ENCODE measurements at regions not wholly inside any gene's neighbourhood (a gene's known extent, or its start where the extent isn't known, plus 50 kb on each side); places are given as distances from the start of the nearest gene placed in this dataset.
"Not testable (repeated sequence)": the region's sequence is repeated elsewhere in the genome, so short reads cannot be mapped to it uniquely, and the experiment has no call there.

GRCh38 chr2:226114436-226114835 lies 685.2 kb downstream of the IRS1 start:
- no peak for DNase-seq

DNA sequence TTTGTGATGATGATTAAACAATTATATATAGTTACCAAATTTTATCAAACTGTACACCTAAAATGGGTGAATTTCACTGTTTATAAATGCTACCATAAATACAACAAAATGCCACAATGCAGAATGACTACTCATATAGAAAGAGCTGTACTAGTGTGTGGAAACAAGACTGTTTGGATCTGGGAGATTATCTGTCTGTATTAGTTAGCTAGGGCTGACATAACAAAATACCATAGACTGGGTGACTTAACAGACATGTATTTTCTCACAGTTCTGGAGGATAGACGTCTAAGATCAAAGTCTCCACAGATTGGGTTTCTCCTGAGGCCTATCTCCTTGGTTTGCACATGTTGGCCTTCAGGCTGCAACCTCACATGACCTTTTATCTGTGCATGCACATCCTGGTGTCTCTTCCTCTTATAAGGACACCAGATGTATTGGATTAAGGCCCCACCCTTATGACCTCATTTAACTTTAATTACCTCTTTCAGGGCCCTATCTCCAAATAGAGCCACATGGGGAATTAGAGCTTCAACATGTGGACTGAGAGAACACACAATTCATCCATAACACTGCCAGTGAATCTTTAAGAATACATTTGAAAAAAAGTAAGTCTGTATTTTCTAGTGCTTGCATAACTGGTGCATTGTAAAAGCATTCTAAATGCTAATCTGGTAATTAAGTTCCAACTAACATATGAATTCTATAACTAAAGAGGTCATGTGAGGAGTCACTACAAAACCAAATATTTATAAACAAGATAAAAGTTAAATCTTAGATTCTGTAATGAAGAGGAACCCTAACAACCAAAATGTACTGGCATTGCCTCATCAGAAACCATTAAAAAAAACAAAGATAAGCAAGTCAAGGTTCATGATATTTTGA lies 699.6 kb downstream of the NYAP2 start:
- DNase-seq = no peak

- DNase-seq = no peak
Measured at GRCh38 chr2:226095058-226095457, 695.5 kb downstream of the NYAP2 start.

- DNase-seq = no peak
Measured at GRCh38 chr2:226093364-226093763, 693.9 kb downstream of the NYAP2 start.

GRCh38 chr2:226088366-226088674 lies 688.8 kb downstream of the NYAP2 start:
- no peak for DNase-seq

DNA sequence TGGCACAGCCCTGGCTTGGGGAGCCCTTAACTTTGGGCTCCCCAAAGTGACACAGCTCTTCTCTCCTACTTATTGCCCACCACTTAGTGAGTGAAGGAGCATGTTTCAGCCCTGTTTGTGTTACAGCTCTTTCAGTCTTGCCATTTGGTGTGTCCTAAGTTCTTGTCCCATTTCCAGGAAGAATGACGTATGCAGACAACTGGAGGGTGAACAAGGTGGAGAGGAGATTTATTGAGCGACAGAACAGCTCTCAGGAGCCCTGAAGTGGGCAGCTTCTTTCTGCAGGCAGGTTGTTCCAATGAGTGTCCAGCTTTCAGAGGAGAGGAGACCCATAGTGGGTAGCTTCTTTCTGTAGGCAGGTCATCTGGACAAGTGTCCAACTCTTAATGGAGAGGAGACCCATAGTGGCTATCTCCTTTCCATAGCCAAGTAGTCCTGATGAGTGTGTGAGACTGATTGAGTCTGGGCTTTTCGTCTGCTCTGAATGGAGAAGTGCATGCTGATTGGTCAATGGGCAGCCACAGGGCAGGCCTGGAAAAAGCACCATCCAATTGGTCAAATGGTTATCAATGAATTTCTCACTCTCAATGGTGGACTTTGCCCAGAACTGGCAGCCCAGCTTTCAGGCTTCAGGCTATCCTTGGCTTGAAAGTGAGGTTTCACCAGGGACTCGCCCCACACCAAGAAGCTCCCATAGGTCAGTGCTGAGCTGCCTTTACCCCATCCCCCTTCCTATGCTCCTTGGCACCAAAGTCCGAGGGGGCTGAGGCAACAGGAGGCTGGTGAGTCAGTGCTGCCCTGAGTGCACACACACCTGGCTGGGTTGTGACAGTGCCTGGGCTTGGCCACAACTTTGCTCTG lies 688.2 kb downstream of the NYAP2 start:
- DNase-seq = no peak

DNA sequence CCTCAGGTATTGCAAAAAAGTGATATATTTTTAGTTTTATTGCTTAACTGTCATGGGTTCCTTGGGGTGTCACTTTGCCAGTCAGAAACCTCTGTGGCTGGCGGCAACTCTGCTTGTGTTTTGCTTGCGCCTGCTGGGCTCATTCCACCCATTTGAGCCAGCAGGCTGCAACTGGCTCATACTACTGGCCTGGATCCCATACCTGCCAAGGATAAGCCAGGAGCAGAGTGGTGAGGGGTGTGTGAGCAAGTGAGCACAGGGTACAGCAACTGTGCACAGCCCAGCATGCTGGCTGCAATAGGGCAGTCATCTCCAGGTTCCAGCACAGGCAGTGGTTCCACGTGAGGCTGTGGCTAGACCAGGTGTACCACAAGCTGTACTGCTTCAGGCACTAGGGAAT lies 687.5 kb downstream of the NYAP2 start:
- DNase-seq = no peak

GRCh38 chr2:226086190-226086589 lies 686.7 kb downstream of the NYAP2 start:
- no peak for DNase-seq

DNA sequence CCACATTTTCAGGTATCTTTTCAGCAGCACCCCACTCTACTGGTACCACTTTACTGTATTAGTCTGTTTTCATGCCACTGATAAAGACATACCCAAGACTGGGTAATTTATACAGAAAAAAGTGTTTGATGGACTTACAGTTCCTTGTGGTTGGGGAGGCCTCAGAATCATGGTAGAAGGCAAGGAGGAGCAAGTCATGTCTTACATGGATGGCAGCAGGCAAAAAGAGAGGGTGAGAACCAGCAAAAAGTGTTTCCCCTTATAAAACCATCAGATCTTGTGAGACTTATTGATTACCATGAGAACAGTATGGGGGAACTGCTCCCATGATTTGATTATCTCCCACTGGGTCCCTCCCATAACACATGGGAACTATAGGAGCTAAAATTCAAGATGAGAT lies 685.9 kb downstream of the NYAP2 start:
- not testable (repeated sequence) for DNase-seq

DNA sequence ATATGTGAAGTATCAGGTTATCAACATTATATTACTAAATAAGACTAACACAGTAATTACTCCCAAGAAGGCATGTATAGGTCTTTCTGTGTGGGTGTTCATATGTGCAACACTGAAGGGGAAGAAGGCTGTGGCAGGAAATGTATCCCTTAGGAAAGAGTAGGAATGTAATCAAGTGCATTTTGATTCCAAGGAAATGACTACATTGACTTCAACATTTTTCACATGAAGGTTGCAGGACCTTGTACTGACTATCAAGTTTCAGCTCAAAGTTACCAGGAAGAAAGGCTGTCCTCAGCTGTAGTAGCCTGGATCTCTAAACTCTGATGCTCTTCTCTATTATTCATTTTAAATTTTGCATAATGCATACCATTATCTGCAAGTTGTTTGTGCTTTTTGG lies 680.8 kb downstream of the NYAP2 start:
- DNase-seq = no peak

DNA sequence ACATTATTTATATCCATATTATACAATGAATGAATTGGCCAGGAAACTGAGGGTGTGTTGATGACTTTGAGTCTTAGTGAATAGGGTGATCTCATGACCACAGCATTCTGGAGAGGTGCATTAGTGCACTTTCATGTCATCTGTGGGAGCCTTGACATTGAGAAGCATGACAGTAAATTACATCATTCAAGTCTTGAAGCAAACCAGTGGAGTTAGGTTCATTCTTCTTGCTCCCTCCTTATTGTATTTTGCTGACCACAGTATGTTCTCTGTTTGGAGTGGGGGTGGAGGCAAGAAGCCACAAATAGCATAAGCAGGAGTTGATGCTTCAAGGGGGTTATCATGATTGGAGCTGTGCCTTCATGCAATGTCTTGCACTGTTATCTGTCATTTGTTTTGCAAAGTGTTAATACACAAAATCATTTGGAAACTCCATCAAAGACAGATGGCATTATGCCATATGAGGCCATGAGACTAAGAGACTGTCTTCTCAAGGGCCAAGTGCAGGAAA lies 680.2 kb downstream of the NYAP2 start:
- DNase-seq = no peak

DNA sequence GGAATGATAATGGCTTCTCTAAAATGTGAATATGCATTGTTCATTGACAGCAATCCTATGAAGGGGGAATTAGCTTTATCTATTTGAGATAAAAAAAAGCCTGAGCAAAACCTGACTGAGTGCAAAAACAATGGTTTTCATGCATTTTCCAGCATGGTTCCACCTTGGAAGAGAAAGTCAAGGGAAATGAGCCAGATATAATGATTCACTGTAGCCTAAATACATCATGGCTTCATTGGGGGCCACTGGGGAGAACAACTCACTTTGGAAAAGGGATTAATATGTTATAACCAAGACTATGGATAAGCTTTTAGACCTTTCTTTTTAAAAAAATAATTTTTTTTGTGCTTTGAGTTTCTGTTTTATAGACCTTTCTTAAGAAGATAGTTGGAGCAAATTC lies 679.7 kb downstream of the NYAP2 start:
- DNase-seq = no peak

- no peak for DNase-seq
Measured at GRCh38 chr2:226078666-226079065, 679.2 kb downstream of the NYAP2 start.

DNA sequence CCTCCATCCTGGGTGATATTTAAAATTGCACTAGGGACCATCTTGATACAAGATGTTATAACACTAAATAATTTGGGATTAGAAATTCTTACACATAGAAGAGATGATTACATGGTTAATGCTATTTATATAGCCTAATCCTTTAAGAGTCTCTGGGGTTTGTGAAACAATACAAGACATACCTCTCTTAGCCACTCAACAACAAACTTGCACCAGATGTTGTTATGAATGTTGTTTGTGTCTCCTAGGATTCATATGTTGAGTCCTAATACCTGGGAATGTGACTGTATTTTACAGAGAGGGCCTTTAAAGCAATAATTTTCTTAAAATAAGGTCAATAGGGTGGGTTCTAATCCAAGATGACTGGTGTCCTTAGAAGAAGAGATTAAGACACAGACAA lies 678.3 kb downstream of the NYAP2 start:
- no peak for DNase-seq

DNA sequence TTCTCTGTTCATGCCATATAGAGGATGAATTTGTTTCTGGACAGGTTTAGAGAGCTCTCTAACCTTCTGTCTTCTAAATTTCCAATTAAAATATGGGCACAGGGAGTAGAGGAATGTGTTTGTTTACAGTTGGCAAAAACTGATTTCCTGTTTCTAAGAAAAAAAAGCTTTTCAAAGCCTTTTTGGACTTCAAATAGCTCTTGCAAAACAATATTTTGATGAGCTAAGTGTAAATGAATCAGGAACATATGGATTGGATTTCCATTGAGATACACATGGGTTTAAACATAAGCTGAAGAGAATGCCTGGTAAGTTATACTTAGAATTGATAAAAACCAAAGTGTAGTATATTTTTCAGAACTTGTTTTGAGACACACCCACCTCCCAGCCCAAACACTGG lies 677.5 kb downstream of the NYAP2 start:
- no peak for DNase-seq

GRCh38 chr2:226076529-226076928 lies 677.0 kb downstream of the NYAP2 start:
- no peak for DNase-seq

DNA sequence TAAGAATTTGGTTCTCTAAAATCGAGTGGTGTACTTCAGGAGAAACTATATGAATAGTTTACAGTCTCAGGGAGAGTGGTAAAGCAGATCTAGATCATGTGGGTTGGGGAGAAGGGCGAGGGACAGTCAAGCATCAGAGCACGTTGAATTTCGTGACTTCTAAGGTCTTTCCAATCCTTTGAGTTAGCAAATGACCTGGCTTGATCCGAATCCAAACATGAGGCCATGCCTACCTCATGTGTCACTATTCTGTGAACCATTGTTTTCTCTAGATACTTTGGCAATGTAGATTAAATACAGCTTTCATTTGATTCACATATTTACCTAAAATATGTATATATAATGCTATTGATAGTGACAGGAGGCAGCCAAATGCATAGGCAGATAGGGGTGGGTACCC lies 674.9 kb downstream of the NYAP2 start:
- no peak for DNase-seq

DNA sequence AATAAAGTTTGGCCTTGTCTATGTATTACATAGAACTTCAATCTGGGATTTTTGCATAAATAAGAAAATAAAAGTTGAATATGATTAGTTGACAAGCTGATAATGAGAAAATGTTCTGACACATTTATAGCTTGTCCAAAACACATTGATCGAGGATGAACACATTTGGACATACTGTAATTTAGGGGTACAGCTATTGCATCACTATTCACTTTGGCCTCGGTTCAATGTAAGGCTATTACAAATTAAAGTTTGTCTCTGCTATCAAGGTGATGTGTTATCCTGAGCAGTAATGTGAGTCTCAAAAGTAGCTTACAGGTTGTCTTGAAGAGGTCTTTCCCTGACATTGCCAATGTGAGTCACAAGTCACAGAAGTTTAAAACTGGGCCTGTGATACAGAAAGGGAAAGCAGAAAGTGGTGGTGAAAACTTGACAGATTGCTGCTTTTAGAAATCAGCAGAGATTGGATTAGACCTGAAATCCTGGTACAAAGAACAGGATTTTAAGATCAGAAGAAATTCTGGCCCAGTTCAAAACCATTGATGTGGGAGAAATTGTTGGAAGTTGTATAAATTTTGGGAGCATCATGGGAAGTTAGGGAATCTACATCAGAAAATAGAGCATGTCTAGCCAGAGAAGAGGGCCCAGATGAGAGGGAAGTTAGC lies 674.1 kb downstream of the NYAP2 start:
- DNase-seq = no peak

DNA sequence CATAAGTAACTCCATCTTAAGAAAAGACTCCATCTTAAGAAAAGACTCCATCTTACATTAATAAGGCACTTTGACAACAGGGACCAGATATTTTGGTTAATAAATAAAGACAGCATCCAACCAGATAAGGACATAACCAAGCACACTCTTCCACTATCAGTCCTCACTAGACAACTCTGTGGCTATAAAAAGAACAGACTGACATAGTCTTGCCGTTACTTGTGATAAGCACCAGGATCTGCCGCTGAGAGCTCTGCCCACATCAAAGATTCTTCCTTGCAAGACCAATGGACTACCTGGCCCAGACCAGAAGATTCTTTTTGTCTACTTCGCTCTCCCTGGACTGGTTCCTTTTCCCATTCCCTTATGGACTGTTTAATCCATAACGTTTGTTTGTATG lies 667.4 kb downstream of the NYAP2 start:
- no peak for DNase-seq

DNA sequence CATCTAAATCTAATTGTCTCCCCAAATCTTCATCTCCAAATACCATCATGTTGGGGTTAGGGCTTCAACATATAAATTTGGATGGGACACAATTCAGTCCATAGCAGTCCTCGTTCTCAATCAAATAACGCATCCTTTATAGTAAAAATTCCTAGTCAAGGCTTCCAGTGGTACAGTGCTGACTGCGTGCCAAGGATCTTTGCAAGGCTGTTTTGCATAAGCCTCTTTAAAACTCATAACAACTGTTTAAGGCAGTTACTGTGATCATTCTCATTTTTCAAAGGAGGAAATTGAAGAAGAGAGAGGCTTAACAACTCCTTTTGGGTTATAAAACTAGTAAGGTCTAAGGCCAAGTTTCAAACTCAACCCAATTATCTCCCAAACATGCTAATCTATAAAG lies 666.9 kb downstream of the NYAP2 start:
- DNase-seq = no peak

DNA sequence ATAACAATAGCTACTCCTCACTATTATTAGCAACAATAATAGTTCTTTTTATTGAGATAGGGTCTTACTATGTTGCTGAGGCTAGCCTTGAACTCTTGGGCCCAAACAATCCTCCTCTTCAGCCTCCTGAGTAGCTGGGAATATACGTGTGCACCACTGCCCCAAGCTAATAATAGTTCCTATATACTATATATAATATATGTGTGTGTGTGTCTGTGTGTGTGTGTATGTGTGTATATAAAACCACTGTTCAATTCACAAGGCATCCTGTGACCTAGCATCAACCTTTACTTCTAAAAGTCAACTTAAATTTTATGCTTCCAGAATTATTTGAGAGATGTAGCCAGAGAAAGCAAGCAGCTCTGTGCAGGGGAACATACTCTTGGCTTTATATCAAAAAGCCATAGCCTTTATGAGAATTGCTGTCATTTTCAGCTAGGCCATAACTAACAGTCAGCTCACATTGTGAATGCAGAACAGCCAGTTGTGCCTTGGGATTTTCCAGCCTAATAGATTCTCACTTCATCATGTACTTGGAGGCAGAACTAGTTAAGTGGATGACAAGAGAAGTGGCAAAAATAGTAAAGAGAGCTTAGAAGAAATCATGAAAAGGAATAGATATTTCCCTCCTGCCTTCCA lies 665.5 kb downstream of the NYAP2 start:
- DNase-seq = no peak

- no peak for DNase-seq
Measured at GRCh38 chr2:226063704-226064440, 664.4 kb downstream of the NYAP2 start.

Data from CD4-positive, alpha-beta T cell treated with Interferon gamma for 1 hour (primary cell).